ENCODE measurements at regions not wholly inside any gene's neighbourhood (a gene's known extent, or its start where the extent isn't known, plus 50 kb on each side); places are given as distances from the start of the nearest gene placed in this dataset.

- H3K36me3 ChIP-seq, result no peaks in the 10 kb centered on the region
- ATAC-seq (no peak), DNase-seq (no peak)
- H3K9me3 ChIP-seq, result peaks cover 0 to 30% (median 10%) of the 10 kb centered on the region in 12 donors
- intact Hi-C loops (cut with DNase I), result no loop called here
- no peak overlapping the region for H3K4me3 ChIP-seq
- no peak overlapping the region for H3K27ac ChIP-seq
- 0 to 71% (median 44%) methylated on average over 1 of the region's 1 CpG for WGBS, 4 donors
- H3K4me1 ChIP-seq, result no peaks in the 10 kb centered on the region
- TF ChIP-seq CTCF (IDR thresholded peaks at IDR 0.05) (no peak), POLR2A (IDR thresholded peaks at IDR 0.05) (no peak)
- no peaks in the 10 kb centered on the region for H3K27me3 ChIP-seq
Observed at GRCh38 chr19:28176193-28176592, 1036.8 kb downstream of the UQCRFS1 start.

GRCh38 chr19:28171983-28172382 lies 1041.0 kb downstream of the UQCRFS1 start:
- TF ChIP-seq POLR2A (IDR thresholded peaks at IDR 0.05) (no peak), CTCF (IDR thresholded peaks at IDR 0.05) (no peak)
- ATAC-seq (no peak), DNase-seq (no peak)
- no peak overlapping the region for H3K27ac ChIP-seq
- no peaks in the 10 kb centered on the region for H3K27me3 ChIP-seq
- WGBS, 4 donors, result 79 to 81% (median 81%) methylated on average over 8 of the region's 8 CpGs
- H3K36me3 ChIP-seq, result no peaks in the 10 kb centered on the region
- intact Hi-C loops (cut with DNase I), result no loop called here
- H3K9me3 ChIP-seq, result peaks cover 0 to 20% (median 6%) of the 10 kb centered on the region in 12 donors
- no peak overlapping the region for H3K4me3 ChIP-seq
- H3K4me1 ChIP-seq, result peaks cover 0 to 4% (median 0%) of the 10 kb centered on the region in 12 donors

DNA sequence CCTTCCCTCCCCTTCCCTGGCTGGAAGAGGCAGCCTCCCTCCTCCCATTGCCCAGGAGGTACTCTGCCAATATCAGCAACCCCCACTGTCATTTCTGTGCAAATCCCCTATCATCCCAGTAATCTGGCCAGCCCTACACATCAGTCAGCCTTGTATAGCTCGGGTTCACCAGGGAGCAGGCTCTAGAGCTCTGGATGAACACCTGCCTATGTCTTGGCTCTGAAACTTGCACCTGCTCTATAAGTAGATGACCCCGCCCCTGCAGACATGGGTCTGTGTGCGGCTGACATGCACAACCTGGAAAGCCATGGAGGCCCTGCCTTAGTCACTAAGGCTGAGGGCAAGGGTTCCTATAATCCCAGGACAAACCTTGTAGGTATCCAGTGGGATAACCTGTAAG lies 1042.9 kb downstream of the UQCRFS1 start:
- DNase-seq (no peak), ATAC-seq (no peak)
- Histone ChIP-seq H3K36me3 (no peaks in the 10 kb centered on the region), H3K4me3 (no peak overlapping the region), H3K9me3 (peaks cover 0 to 2% (median 0%) of the 10 kb centered on the region in 12 donors), H3K4me1 (peaks cover 0 to 4% (median 0%) of the 10 kb centered on the region in 12 donors), H3K27me3 (no peaks in the 10 kb centered on the region), H3K27ac (no peak overlapping the region)
- TF ChIP-seq POLR2A (IDR thresholded peaks at IDR 0.05), result no peak
- TF ChIP-seq CTCF (IDR thresholded peaks at IDR 0.05), result no peak
- intact Hi-C loops (cut with DNase I), result no loop called here
- 61 to 73% (median 66%) methylated on average over 3 of the region's 3 CpGs for WGBS, 4 donors

GRCh38 chr19:28169168-28169887 lies 1043.6 kb downstream of the UQCRFS1 start:
- ATAC-seq (no peak), DNase-seq (no peak)
- H3K9me3 ChIP-seq, result no peaks in the 10 kb centered on the region
- H3K4me1 ChIP-seq, result peaks cover 0 to 4% (median 0%) of the 10 kb centered on the region in 12 donors
- intact Hi-C loops (cut with DNase I), result no loop called here
- TF ChIP-seq POLR2A (IDR thresholded peaks at IDR 0.05) (no peak), CTCF (IDR thresholded peaks at IDR 0.05) (no peak)
- H3K27me3 ChIP-seq, result no peaks in the 10 kb centered on the region
- H3K27ac ChIP-seq, result no peak overlapping the region
- WGBS, 4 donors, result 12 to 23% (median 18%) methylated on average over 5 of the region's 5 CpGs
- no peak overlapping the region for H3K4me3 ChIP-seq
- H3K36me3 ChIP-seq, result no peaks in the 10 kb centered on the region

All from heart left ventricle (tissue), 16 donors.